ENCODE measurements at regions not wholly inside any gene's neighbourhood (a gene's known extent, or its start where the extent isn't known, plus 50 kb on each side); places are given as distances from the start of the nearest gene placed in this dataset.

DNA sequence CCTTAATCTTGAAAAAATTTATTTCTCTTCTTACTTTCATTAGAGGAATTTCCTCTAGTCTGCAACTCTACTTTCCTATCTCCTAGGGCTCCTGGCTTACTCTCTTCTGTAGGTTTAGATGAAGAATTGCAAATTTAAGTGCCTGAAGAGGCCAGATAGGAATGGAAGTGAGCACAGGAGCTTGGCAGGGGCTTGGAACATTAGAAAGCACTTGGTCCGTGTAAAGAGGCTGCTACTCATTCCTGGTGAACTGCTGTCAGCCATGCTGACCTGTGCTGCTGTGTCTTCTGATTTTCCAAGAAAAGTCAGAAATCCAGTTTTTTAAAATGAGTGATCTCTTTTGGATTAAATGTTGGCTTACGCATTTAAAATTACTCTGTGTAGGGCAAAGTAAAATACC lies 210.9 kb upstream of the CLINT1 start:
- Histone ChIP-seq H3K27ac (no peak overlapping the region), H3K4me3 (no peak overlapping the region), H3K9me3 (no peaks in the 10 kb centered on the region), H3K27me3 (no peaks in the 10 kb centered on the region), H3K36me3 (no peaks in the 10 kb centered on the region), H3K4me1 (no peaks in the 10 kb centered on the region)
- DNase-seq (no peak), ATAC-seq (no peak)
- intact Hi-C loops (cut with DNase I; ENCODE audit: low total_unique reads) (no loop called here), in situ Hi-C loops (cut with MboI; ENCODE audit: low sequenced_read_pairs in 4 of 4) (loop anchor here in 3 of 4 donors (25.0 kb wide), 2 partner anchors 1042 to 1067 kb away; no protein-coding TSS in a partner anchor)
- TF ChIP-seq, protein P1, sequence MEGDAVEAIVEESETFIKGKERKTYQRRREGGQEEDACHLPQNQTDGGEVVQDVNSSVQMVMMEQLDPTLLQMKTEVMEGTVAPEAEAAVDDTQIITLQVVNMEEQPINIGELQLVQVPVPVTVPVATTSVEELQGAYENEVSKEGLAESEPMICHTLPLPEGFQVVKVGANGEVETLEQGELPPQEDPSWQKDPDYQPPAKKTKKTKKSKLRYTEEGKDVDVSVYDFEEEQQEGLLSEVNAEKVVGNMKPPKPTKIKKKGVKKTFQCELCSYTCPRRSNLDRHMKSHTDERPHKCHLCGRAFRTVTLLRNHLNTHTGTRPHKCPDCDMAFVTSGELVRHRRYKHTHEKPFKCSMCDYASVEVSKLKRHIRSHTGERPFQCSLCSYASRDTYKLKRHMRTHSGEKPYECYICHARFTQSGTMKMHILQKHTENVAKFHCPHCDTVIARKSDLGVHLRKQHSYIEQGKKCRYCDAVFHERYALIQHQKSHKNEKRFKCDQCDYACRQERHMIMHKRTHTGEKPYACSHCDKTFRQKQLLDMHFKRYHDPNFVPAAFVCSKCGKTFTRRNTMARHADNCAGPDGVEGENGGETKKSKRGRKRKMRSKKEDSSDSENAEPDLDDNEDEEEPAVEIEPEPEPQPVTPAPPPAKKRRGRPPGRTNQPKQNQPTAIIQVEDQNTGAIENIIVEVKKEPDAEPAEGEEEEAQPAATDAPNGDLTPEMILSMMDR (IDR thresholded peaks at IDR 0.05 in 4 of 5, conservative IDR thresholded peaks at IDR 0.05 in 1 of 5) = no peak
- no peak for TF ChIP-seq POLR2A (IDR thresholded peaks at IDR 0.05)

- Histone ChIP-seq H3K4me1 (no peaks in the 10 kb centered on the region), H3K27ac (no peak overlapping the region), H3K27me3 (no peaks in the 10 kb centered on the region), H3K9me3 (no peaks in the 10 kb centered on the region), H3K4me3 (no peak overlapping the region), H3K36me3 (no peaks in the 10 kb centered on the region)
- ATAC-seq (no peak), DNase-seq (no peak)
- intact Hi-C loops (cut with DNase I; ENCODE audit: low total_unique reads) = no loop called here
- TF ChIP-seq POLR2A (IDR thresholded peaks at IDR 0.05) = no peak
- TF ChIP-seq, protein P1 (IDR thresholded peaks at IDR 0.05 in 4 of 5, conservative IDR thresholded peaks at IDR 0.05 in 1 of 5) = no peak
- in situ Hi-C loops (cut with MboI; ENCODE audit: low sequenced_read_pairs in 4 of 4) = loop anchor here in 3 of 4 donors (25.0 kb wide), 2 partner anchors 1043 to 1068 kb away; no protein-coding TSS in a partner anchor
These were observed 210.0 kb upstream of the CLINT1 start for GRCh38 chr5:158068964-158069363.

DNA sequence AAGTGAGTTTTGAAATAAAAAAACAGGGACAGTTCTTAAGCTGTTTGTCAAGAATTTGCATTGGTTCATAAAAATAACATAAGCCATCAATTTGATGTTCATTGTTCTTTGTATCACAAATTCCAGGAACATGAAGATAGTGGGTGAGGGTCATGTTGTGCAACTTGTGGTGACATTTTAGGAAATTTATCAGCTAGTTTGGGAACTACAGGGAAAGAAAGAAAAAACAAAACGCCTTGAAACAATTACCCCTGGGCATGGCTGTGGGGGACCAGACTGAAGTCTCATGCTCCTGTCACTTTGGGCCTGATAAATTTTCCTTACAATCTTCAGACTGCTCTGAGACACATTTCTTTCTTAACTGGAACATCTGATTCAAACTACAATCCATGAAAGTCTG lies 207.1 kb upstream of the CLINT1 start:
- no peaks in the 10 kb centered on the region for H3K4me1 ChIP-seq
- DNase-seq = no peak
- no peak overlapping the region for H3K27ac ChIP-seq
- no peaks in the 10 kb centered on the region for H3K27me3 ChIP-seq
- no peaks in the 10 kb centered on the region for H3K9me3 ChIP-seq
- in situ Hi-C loops (cut with MboI; ENCODE audit: low sequenced_read_pairs in 4 of 4) (loop anchor here in 3 of 4 donors (25.0 kb wide), 2 partner anchors 1046 to 1071 kb away; no protein-coding TSS in a partner anchor), intact Hi-C loops (cut with DNase I; ENCODE audit: low total_unique reads) (no loop called here)
- TF ChIP-seq POLR2A (IDR thresholded peaks at IDR 0.05) = no peak
- TF ChIP-seq, protein P1 (IDR thresholded peaks at IDR 0.05 in 4 of 5, conservative IDR thresholded peaks at IDR 0.05 in 1 of 5) = no peak
- no peak for ATAC-seq
- H3K4me3 ChIP-seq = no peak overlapping the region
- no peaks in the 10 kb centered on the region for H3K36me3 ChIP-seq

DNA sequence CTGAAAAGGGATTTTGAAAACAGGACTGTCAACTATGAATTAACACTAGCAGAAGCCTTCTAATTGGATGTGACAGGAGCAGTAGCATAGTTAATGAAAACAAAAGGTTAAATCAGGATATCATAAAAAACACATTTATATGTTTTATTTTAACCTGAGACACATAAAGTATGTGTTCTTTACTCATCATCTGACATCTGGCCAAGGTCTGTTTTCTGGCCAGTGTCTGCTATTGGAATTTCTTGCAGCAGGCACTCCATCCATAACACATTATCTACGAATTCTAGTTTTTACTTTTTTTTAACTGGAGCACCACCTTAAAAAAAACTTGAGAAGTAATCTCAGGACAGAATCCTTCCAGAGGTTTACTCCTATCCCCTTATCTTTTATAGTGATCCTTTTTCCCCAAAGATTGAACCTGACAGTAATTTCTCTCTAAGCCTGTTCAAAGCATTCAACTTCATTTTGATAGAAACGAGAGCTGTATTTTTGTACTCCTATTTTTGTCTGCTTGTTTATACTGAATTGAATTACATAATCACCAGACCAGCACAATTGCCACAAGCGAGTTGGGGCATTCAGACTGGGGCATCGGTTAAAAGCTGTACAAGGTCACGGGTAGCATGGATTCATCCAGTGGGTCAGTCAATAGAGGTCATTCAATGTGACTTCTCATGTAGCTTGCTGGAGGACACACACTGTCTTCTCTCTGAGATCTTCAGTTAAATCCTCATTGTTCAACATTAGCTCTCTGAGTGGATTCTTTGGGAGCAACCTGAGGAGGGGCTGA lies 205.6 kb upstream of the CLINT1 start:
- DNase-seq (no peak), ATAC-seq (no peak)
- H3K4me3 ChIP-seq = no peak overlapping the region
- TF ChIP-seq POLR2A (IDR thresholded peaks at IDR 0.05) = no peak
- TF ChIP-seq, protein P1 (IDR thresholded peaks at IDR 0.05 in 4 of 5, conservative IDR thresholded peaks at IDR 0.05 in 1 of 5) = no peak
- in situ Hi-C loops (cut with MboI; ENCODE audit: low sequenced_read_pairs in 4 of 4) (loop anchor here in 3 of 4 donors (25.0 kb wide), 2 partner anchors 1048 to 1073 kb away; no protein-coding TSS in a partner anchor), intact Hi-C loops (cut with DNase I; ENCODE audit: low total_unique reads) (no loop called here)
- H3K27ac ChIP-seq = no peak overlapping the region
- H3K4me1 ChIP-seq = no peaks in the 10 kb centered on the region
- no peaks in the 10 kb centered on the region for H3K27me3 ChIP-seq
- no peaks in the 10 kb centered on the region for H3K36me3 ChIP-seq
- no peaks in the 10 kb centered on the region for H3K9me3 ChIP-seq

Measured in gastrocnemius medialis (tissue), 4 donors.